22Rv1 (cell line): ENCODE measurements at regions not wholly inside any gene's neighbourhood (a gene's known extent, or its start where the extent isn't known, plus 50 kb on each side); places are given as distances from the start of the nearest gene placed in this dataset.

ENCODE experiments used
- H3K27ac ChIP-seq: fragments of 450-650 bp; 2 replicates; pipeline ENCODE4 v1.5.1; 2017
- CTCF ChIP-seq: fragments of 450-650 bp; IDR thresholded peaks from 2 replicates; pipeline ENCODE4 v1.5.1; 2017; ENCODE audit warnings: mild to moderate bottlenecking
- ZFX ChIP-seq: fragments of 450-650 bp; IDR thresholded peaks from 2 replicates; pipeline ENCODE4 v1.6.1; 2017; ENCODE audit warnings: antibody characterized with exemption, borderline replicate concordance

DNA sequence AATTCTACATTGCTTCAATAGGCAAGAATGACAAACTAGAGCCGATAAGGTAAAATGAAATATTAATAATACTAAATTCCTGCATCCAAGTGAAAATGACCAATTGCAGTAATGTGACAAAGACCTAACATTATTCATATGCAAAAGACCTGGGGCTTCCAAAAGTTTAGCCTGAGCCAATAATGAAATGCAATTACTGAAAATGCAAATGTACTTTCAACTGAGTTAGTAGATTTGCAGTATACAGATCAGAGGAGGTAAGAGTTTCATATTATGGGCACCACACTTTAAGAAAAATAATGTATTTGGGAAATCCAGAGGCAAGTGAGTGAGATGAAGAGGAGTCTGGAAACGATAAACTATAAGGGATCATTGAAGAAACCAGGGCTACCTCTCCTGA, 193.7 kb upstream of the GMDS start:
- no peak for TF ChIP-seq CTCF
- TF ChIP-seq ZFX = no peak
- no peak overlapping the region for H3K27ac ChIP-seq

- TF ChIP-seq CTCF (no peak), ZFX (no peak)
- H3K27ac ChIP-seq = no peak overlapping the region
Observed at GRCh38 chr6:2436410-2437154, 191.2 kb upstream of the GMDS start.

- TF ChIP-seq CTCF (no peak), ZFX (no peak)
- no peak overlapping the region for H3K27ac ChIP-seq
Observed at GRCh38 chr6:2435323-2435722, 189.9 kb upstream of the GMDS start.

GRCh38 chr6:2434912-2435311, 189.5 kb upstream of the GMDS start:
- TF ChIP-seq CTCF (no peak), ZFX (no peak)
- H3K27ac ChIP-seq = no peak overlapping the region

- TF ChIP-seq ZFX (no peak), CTCF (no peak)
- no peak overlapping the region for H3K27ac ChIP-seq
Observed at GRCh38 chr6:2434116-2434515, 188.7 kb upstream of the GMDS start.

DNA sequence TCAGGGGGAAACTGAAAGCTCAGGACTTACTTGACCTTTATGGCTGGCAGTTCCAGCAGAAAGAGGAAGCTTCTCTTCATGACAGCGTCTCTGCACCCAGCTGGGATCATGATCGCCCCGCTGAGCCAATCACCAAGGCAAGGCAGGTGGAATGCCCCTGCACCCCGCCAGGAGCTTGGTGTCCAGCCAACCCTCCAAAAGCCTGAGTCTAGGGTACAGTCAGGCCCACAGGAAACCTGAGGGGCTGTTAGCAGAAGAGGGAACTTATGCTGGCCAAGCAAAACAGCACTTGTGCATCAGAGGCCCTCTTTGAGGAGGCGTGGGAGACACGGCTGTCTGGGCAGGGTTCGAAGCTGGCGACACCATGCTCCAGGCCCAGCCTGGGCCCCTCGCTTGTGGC, 188.3 kb upstream of the GMDS start:
- no peak overlapping the region for H3K27ac ChIP-seq
- TF ChIP-seq ZFX = no peak
- no peak for TF ChIP-seq CTCF

- H3K27ac ChIP-seq = no peak overlapping the region
- TF ChIP-seq ZFX (no peak), CTCF (no peak)
Observed at GRCh38 chr6:2433266-2433665, 187.9 kb upstream of the GMDS start.
